ENCODE measurements at regions not wholly inside any gene's neighbourhood (a gene's known extent, or its start where the extent isn't known, plus 50 kb on each side); places are given as distances from the start of the nearest gene placed in this dataset.

- no peak for TF ChIP-seq CTCF (IDR thresholded peaks at IDR 0.05; ENCODE audit: low read depth, low read length, missing input control)
- no peak for TF ChIP-seq TAF1 (conservative IDR thresholded peaks at IDR 0.05)
- TF ChIP-seq YY1 (IDR thresholded peaks at IDR 0.05): no peak
Observed at GRCh38 chr1:57522575-57522974, 98.7 kb upstream of the DAB1 start.

Data from liver (tissue), 3 donors.